HL-60 (cell line): ENCODE measurements at regions not wholly inside any gene's neighbourhood (a gene's known extent, or its start where the extent isn't known, plus 50 kb on each side); places are given as distances from the start of the nearest gene placed in this dataset.

Experiments used
- CTCF ChIP-seq: IDR thresholded peaks from one replicate; pipeline ENCODE4 v1.5.1; 2011; ENCODE audit warnings: low read length, control low read depth, inconsistent platforms; ENCODE audit not compliant: insufficient read depth
- GABPA ChIP-seq: IDR thresholded peaks from 2 replicates; pipeline ENCODE4 v1.6.1; 2012; ENCODE audit warnings: low read depth
- POLR2AphosphoS5 ChIP-seq: IDR thresholded peaks from 2 replicates; pipeline ENCODE4 v1.6.1; 2012; ENCODE audit warnings: low read depth

- TF ChIP-seq CTCF (peak; percentile 30), GABPA (no peak), POLR2AphosphoS5 (no peak)
These were observed 562.2 kb downstream of the ZIC3 start for GRCh38 chrX:138128027-138128671.
